ENCODE measurements at regions not wholly inside any gene's neighbourhood (a gene's known extent, or its start where the extent isn't known, plus 50 kb on each side); places are given as distances from the start of the nearest gene placed in this dataset.

- TF ChIP-seq POLR2AphosphoS5 (IDR thresholded peaks at IDR 0.05), result no peak
- no peak for TF ChIP-seq POLR2A (IDR thresholded peaks at IDR 0.05)
- TF ChIP-seq CTCF (IDR thresholded peaks at IDR 0.05), result no peak
- TF ChIP-seq EP300 (IDR thresholded peaks at IDR 0.05), result no peak
Observed at GRCh38 chrX:13159886-13160285, 115.5 kb upstream of the FAM9C start.

All from gastroesophageal sphincter (tissue), 3 donors.